IMR-90 (cell line): ENCODE measurements at regions not wholly inside any gene's neighbourhood (a gene's known extent, or its start where the extent isn't known, plus 50 kb on each side); places are given as distances from the start of the nearest gene placed in this dataset.

Experiments used
- ATAC-seq: fragments of 200-7000 bp; cut with Tn5 transposase; 2 replicates; pipeline ENCODE4 v1.9.1; 2020; ENCODE audit warnings: low read depth, mild to moderate bottlenecking, moderate library complexity
- BruUV-seq: library from RNA; stranded (reverse); fragments of 400-500 nt; replicated peaks from 2 replicates; lab custom pipeline; 2021; lab: Mats Ljungman, UMichigan
- CTCF ChIA-PET: fragments of 300-600 bp; formaldehyde crosslinking; extraction: SDS; loops from one replicate; lab custom pipeline; 2021; ENCODE audit warnings: antibody characterized with exemption; lab: Yijun Ruan, JAX
- POLR2A ChIA-PET: fragments of 300-600 bp; sonication (Branson Sonifier 250); formaldehyde crosslinking; loops from one replicate; lab custom pipeline; 2022; ENCODE audit warnings: antibody characterized with exemption; ENCODE audit not compliant: unreplicated experiment; lab: Charles Lee
- DNase-seq: peaks from one replicate; pipeline ENCODE4 v3.0.0; 2013
- H2AFZ ChIP-seq: replicated peaks from 2 replicates; pipeline ENCODE3; 2013; ENCODE audit warnings: low read length, mild to moderate bottlenecking; ENCODE audit not compliant: poor library complexity
- H2AK5ac ChIP-seq: 2 replicates; pipeline ENCODE4 v1.6.1; 2013; ENCODE audit warnings: low read depth, low read length, inconsistent platforms
- H2AK9ac ChIP-seq: replicated peaks from 2 replicates; pipeline ENCODE3; 2013; ENCODE audit warnings: mild to moderate bottlenecking, low read depth, low read length, moderate library complexity; ENCODE audit not compliant: poor library complexity
- H2BK120ac ChIP-seq: 2 replicates; pipeline ENCODE4 v1.6.1; 2013; ENCODE audit warnings: low read depth, low read length, inconsistent platforms
- H2BK15ac ChIP-seq: 3 replicates; pipeline ENCODE4 v1.6.1; 2013; ENCODE audit warnings: low read depth, low read length, inconsistent platforms
- H2BK20ac ChIP-seq: 2 replicates; pipeline ENCODE4 v1.6.1; 2013; ENCODE audit warnings: low read depth, mild to moderate bottlenecking, inconsistent platforms, low read length, moderate library complexity
- H2BK5ac ChIP-seq: 2 replicates; pipeline ENCODE4 v1.6.1; 2013; ENCODE audit warnings: mild to moderate bottlenecking, low read depth, low read length, inconsistent platforms; ENCODE audit not compliant: poor library complexity, severe bottlenecking
- H3K14ac ChIP-seq: replicated peaks from 2 replicates; pipeline ENCODE4 v1.6.1; 2013; ENCODE audit warnings: low read depth, low read length, inconsistent platforms
- H3K18ac ChIP-seq: 2 replicates; pipeline ENCODE4 v1.6.1; 2013; ENCODE audit warnings: low read depth, low read length, control low read depth
- H3K23ac ChIP-seq: 2 replicates; pipeline ENCODE4 v1.6.1; 2013; ENCODE audit warnings: low read depth, low read length, inconsistent platforms
- H3K27ac ChIP-seq: 2 replicates; pipeline ENCODE4 v1.5.1; 2013; ENCODE audit warnings: mild to moderate bottlenecking, control low read depth, low read length; ENCODE audit not compliant: insufficient read depth
- H3K27me3 ChIP-seq: 2 replicates; pipeline ENCODE4 v1.6.1; 2013; ENCODE audit warnings: low read length; ENCODE audit not compliant: control insufficient read depth, insufficient read depth
- H3K36me3 ChIP-seq: 2 replicates; pipeline ENCODE4 v1.6.1; 2013; ENCODE audit warnings: low read length, mixed read lengths; ENCODE audit not compliant: control insufficient read depth, insufficient read depth
- H3K4ac ChIP-seq: 2 replicates; pipeline ENCODE4 v1.6.1; 2013; ENCODE audit warnings: low read depth, low read length, inconsistent platforms
- H3K4me1 ChIP-seq: 2 replicates; pipeline ENCODE4 v1.6.1; 2013; ENCODE audit warnings: low read length, mixed read lengths; ENCODE audit not compliant: control insufficient read depth, insufficient read depth
- H3K4me2 ChIP-seq: 2 replicates; pipeline ENCODE4 v1.6.1; 2013; ENCODE audit warnings: low read depth, mild to moderate bottlenecking, control low read depth, low read length, moderate library complexity
- H3K4me3 ChIP-seq: 2 replicates; pipeline ENCODE4 v1.5.1; 2013; ENCODE audit warnings: low read depth, mild to moderate bottlenecking, control low read depth, low read length, moderate library complexity; ENCODE audit not compliant: insufficient read depth
- H3K56ac ChIP-seq: 2 replicates; pipeline ENCODE4 v1.6.1; 2013; ENCODE audit warnings: low read length, inconsistent platforms; ENCODE audit not compliant: insufficient read depth; ENCODE audit errors: extremely low read depth
- H3K79me1 ChIP-seq, 2 experiments: 2 replicates each; pipeline ENCODE4 v1.6.1; 2013; ENCODE audit warnings: low read length in 2 of 2, inconsistent platforms in 1 of 2, low read depth in 1 of 2
- H3K9ac ChIP-seq: 2 replicates; pipeline ENCODE4 v1.6.1; 2013; ENCODE audit warnings: low read depth, low read length, control low read depth
- H3K9me1 ChIP-seq: 2 replicates; pipeline ENCODE4 v1.6.1; 2013; ENCODE audit warnings: low read length, inconsistent platforms; ENCODE audit not compliant: insufficient read depth
- H3K9me3 ChIP-seq: 2 replicates; pipeline ENCODE4 v1.6.1; 2013; ENCODE audit warnings: low read length; ENCODE audit not compliant: control insufficient read depth, insufficient read depth
- H4K20me1 ChIP-seq: 2 replicates; pipeline ENCODE4 v1.6.1; 2013; ENCODE audit warnings: low read length, inconsistent platforms; ENCODE audit not compliant: insufficient read depth
- H4K5ac ChIP-seq: 2 replicates; pipeline ENCODE4 v1.6.1; 2013; ENCODE audit warnings: mild to moderate bottlenecking, low read depth, low read length, control low read depth
- H4K8ac ChIP-seq, 2 experiments: 2 replicates each; pipeline ENCODE4 v1.6.1; 2013; ENCODE audit warnings: low read depth in 2 of 2, low read length in 2 of 2, control low read depth in 1 of 2, inconsistent platforms in 1 of 2
- H4K91ac ChIP-seq: 2 replicates; pipeline ENCODE4 v1.6.1; 2013; ENCODE audit warnings: low read depth, low read length, inconsistent platforms; ENCODE audit not compliant: insufficient read depth
- BHLHE40 ChIP-seq: fragments of 150-350 bp; IDR thresholded peaks from 2 replicates; pipeline ENCODE4 v1.6.1; 2016; ENCODE audit warnings: mild to moderate bottlenecking, low read depth, low read length
- CEBPB ChIP-seq: IDR thresholded peaks from 2 replicates; pipeline ENCODE4 v1.6.1; 2012; ENCODE audit warnings: low read depth, low read length, improper control_type of control experiment
- FOS ChIP-seq: fragments of 150-350 bp; IDR thresholded peaks from 2 replicates; pipeline ENCODE4 v1.6.1; 2016; ENCODE audit warnings: low read depth, low read length
- MAFK ChIP-seq: IDR thresholded peaks from 2 replicates; pipeline ENCODE4 v1.6.1; 2012; ENCODE audit warnings: low read depth, low read length, improper control_type of control experiment
- MAZ ChIP-seq: IDR thresholded peaks from 2 replicates; pipeline ENCODE4 v1.6.1; 2012; ENCODE audit warnings: low read depth, mild to moderate bottlenecking, low read length, improper control_type of control experiment, moderate library complexity, borderline replicate concordance
- MXI1 ChIP-seq: IDR thresholded peaks from 2 replicates; pipeline ENCODE4 v1.6.1; 2012; ENCODE audit warnings: low read depth, mild to moderate bottlenecking, low read length, moderate library complexity, borderline replicate concordance
- NFE2L2 ChIP-seq: fragments of 150-350 bp; IDR thresholded peaks from 2 replicates; pipeline ENCODE4 v1.6.1; 2016; ENCODE audit warnings: low read depth, mild to moderate bottlenecking, low read length
- RAD21 ChIP-seq: IDR thresholded peaks from 2 replicates; pipeline ENCODE4 v1.6.1; 2012; ENCODE audit warnings: low read length, improper control_type of control experiment
- RFX5 ChIP-seq: IDR thresholded peaks from 2 replicates; pipeline ENCODE4 v1.8.0; 2012; ENCODE audit warnings: low read depth, mild to moderate bottlenecking, low read length, moderate library complexity
- WGBS, 2 experiments: methylation state at CpG; one replicate each; pipeline versions ENCODE4 v1.1.5 to v1.1.7; 2013; ENCODE audit warnings: missing lambda C conversion rate in 2 of 2; ENCODE audit not compliant: insufficient read length in 1 of 2; ENCODE audit errors: extremely low coverage in 2 of 2; 5-methylcytosine and 5-hydroxymethylcytosine counted together
- dilution Hi-C: fragments of 300-500 bp; cut with HindIII; formaldehyde crosslinking; loops from one replicate; pipeline ENCODE4 v1.14.3; 2018; ENCODE audit warnings: low sequenced_read_pairs; ENCODE audit not compliant: unreplicated experiment
- in situ Hi-C: fragments of 300-500 bp; cut with MboI; formaldehyde crosslinking; loops from 3 replicates; pipeline ENCODE4 v1.14.3; 2019; ENCODE audit warnings: low sequenced_read_pairs, inconsistent platforms, mixed read lengths
- intact Hi-C: fragments of 100-400 bp; cut with micrococcal nuclease; formaldehyde crosslinking; loops from 2 replicates; pipeline ENCODE4 v1.10.0; 2022

DNA sequence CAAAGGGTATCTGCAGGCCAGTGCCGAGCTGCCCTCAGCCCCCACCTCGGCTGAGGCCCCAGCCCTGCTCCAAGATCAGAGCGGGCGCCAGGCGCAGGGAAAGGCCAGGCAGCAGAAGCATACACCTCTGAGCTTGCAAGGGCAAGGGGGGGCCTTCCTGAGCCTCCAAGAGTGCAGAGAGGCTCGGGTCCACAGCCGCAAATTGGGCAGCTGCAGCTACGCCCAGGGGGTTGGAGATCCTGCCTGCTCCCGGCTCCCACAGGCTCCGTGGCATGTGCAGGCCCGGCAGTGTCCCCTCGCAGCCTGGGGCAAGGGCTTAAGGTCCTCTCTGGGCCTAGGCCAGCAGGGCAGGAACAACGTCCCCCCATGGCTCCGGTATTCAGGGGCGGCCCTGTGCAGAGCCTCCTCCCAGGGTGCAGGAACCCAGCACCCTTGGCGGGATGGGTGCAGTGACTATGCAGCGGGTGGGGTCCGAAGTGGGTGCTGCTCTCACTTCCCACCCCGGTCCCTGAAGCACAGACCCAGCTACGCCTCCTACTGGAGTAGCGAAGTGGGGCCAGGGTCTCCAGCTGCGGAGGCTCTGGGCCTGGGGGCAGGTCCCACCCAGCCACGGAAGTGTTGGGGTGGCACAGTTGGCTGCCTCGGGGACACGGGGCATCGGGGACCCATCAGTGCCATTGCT lies 120.2 kb upstream of the TMEFF2 start:
- TF ChIP-seq RFX5 (no peak), FOS (no peak), MXI1 (no peak), NFE2L2 (no peak), BHLHE40 (no peak), MAZ (no peak), CEBPB (no peak), RAD21 (no peak), MAFK (no peak)
- H2AK5ac ChIP-seq: no peak overlapping the region
- no peak overlapping the region for H3K4me2 ChIP-seq
- no peak overlapping the region for H3K23ac ChIP-seq
- dilution Hi-C loops (no loop called here), intact Hi-C loops (no loop called here), in situ Hi-C loops (no loop called here)
- H3K27me3 ChIP-seq: no peaks in the 10 kb centered on the region
- ChIA-PET POLR2A (no interaction called here), CTCF (no interaction called here)
- no peak overlapping the region for H2BK120ac ChIP-seq
- no peak overlapping the region for H2AFZ ChIP-seq
- H2BK15ac ChIP-seq: no peak overlapping the region
- no peak overlapping the region for H2BK5ac ChIP-seq
- no peaks in the 10 kb centered on the region for H3K9me3 ChIP-seq
- H3K27ac ChIP-seq: no peak overlapping the region
- H4K20me1 ChIP-seq: no peaks in the 10 kb centered on the region
- H3K14ac ChIP-seq: no peak overlapping the region
- DNase-seq (no peak), ATAC-seq (no peak)
- 65% methylated on average over 8 of the region's 26 CpGs; no CpG with 5 or more reads in 1 of the 2 experiments for WGBS, 2 experiments
- no peak overlapping the region for H4K5ac ChIP-seq
- no peak overlapping the region for H4K8ac ChIP-seq
- no peak overlapping the region for H3K56ac ChIP-seq
- no peaks in the 10 kb centered on the region for H3K36me3 ChIP-seq
- no peaks in the 10 kb centered on the region for H3K4me1 ChIP-seq
- H3K9ac ChIP-seq: no peak overlapping the region
- no peak overlapping the region for H2AK9ac ChIP-seq
- no peaks in the 10 kb centered on the region for H3K9me1 ChIP-seq
- no peak overlapping the region for H3K4ac ChIP-seq
- H4K91ac ChIP-seq: no peak overlapping the region
- BruUV-seq: no TSS peak
- H2BK20ac ChIP-seq: no peak overlapping the region
- no peak overlapping the region for H3K18ac ChIP-seq
- H3K79me1 ChIP-seq: no peaks in the 10 kb centered on the region
- H3K4me3 ChIP-seq: no peak overlapping the region
